ENCODE measurements at regions not wholly inside any gene's neighbourhood (a gene's known extent, or its start where the extent isn't known, plus 50 kb on each side); places are given as distances from the start of the nearest gene placed in this dataset.

DNA sequence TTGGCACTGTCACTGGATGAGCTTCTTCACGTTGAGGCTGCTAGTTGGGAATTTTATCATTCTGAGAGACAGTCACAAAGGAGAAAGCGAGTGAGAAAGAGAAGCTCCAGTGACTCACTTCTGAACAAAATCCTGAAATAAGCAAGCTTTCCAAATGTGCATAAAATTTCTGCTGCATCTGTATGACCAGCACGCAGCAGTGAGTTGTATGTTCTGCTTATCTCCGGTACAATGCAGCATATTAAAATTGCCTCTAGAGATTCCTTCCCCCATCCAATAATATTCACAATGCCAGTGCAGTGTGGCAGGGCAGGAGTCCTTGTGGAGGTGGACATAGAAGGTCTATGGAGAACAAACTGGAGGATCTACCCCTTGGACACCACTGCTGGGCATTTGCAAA lies 290.5 kb downstream of the ADGB start:
- no peak for TF ChIP-seq EZH2 (IDR thresholded peaks at IDR 0.05; ENCODE audit: borderline replicate concordance, insufficient read depth, low read depth, low read length, poor library complexity, severe bottlenecking)
- TF ChIP-seq, protein P1, sequence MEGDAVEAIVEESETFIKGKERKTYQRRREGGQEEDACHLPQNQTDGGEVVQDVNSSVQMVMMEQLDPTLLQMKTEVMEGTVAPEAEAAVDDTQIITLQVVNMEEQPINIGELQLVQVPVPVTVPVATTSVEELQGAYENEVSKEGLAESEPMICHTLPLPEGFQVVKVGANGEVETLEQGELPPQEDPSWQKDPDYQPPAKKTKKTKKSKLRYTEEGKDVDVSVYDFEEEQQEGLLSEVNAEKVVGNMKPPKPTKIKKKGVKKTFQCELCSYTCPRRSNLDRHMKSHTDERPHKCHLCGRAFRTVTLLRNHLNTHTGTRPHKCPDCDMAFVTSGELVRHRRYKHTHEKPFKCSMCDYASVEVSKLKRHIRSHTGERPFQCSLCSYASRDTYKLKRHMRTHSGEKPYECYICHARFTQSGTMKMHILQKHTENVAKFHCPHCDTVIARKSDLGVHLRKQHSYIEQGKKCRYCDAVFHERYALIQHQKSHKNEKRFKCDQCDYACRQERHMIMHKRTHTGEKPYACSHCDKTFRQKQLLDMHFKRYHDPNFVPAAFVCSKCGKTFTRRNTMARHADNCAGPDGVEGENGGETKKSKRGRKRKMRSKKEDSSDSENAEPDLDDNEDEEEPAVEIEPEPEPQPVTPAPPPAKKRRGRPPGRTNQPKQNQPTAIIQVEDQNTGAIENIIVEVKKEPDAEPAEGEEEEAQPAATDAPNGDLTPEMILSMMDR (IDR thresholded peaks at IDR 0.05) = no peak

All from B cell (primary cell).